ENCODE measurements at regions not wholly inside any gene's neighbourhood (a gene's known extent, or its start where the extent isn't known, plus 50 kb on each side); places are given as distances from the start of the nearest gene placed in this dataset.
"Not testable (repeated sequence)": the region's sequence is repeated elsewhere in the genome, so short reads cannot be mapped to it uniquely, and the experiment has no call there.

- H3K36me3 ChIP-seq (ENCODE audit: control insufficient read depth, insufficient read depth, low read length); H3K27me3 ChIP-seq (ENCODE audit: control insufficient read depth, insufficient read depth, low read length); H3K4me3 ChIP-seq (ENCODE audit: low read depth, low read length); DNase-seq (ENCODE audit: low read depth): not testable (repeated sequence)
These were observed 89.8 kb downstream of the DNAAF6 start for GRCh38 chrX:107296184-107296583.

- DNase-seq (ENCODE audit: low read depth): no peak
These were observed 91.9 kb downstream of the DNAAF6 start for GRCh38 chrX:107298276-107298675.

GRCh38 chrX:107301253-107301652 is 94.8 kb downstream of the DNAAF6 start:
- DNase-seq (ENCODE audit: low read depth): no peak
- Histone ChIP-seq H3K36me3 (ENCODE audit: control insufficient read depth, insufficient read depth, low read length) (no peaks in the 10 kb centered on the region), H3K4me3 (ENCODE audit: low read depth, low read length) (no peak overlapping the region), H3K27me3 (ENCODE audit: control insufficient read depth, insufficient read depth, low read length) (peaks cover 2% of the 10 kb centered on the region)
- TF ChIP-seq CTCF (IDR thresholded peaks at IDR 0.05; ENCODE audit: insufficient read depth, low read length, poor library complexity, severe bottlenecking): no peak

More at GRCh38 chrX:107298276-107298675, 91.9 kb downstream of the DNAAF6 start:
- no peak for TF ChIP-seq CTCF (IDR thresholded peaks at IDR 0.05; ENCODE audit: insufficient read depth, low read length, poor library complexity, severe bottlenecking)
- H3K4me3 ChIP-seq (ENCODE audit: low read depth, low read length): no peak overlapping the region
- no peaks in the 10 kb centered on the region for H3K27me3 ChIP-seq (ENCODE audit: control insufficient read depth, insufficient read depth, low read length)
- no peaks in the 10 kb centered on the region for H3K36me3 ChIP-seq (ENCODE audit: control insufficient read depth, insufficient read depth, low read length)

GRCh38 chrX:107304141-107304540 is 97.7 kb downstream of the DNAAF6 start:
- Histone ChIP-seq H3K4me3 (ENCODE audit: low read depth, low read length) (no peak overlapping the region), H3K27me3 (ENCODE audit: control insufficient read depth, insufficient read depth, low read length) (peaks cover 2% of the 10 kb centered on the region), H3K36me3 (ENCODE audit: control insufficient read depth, insufficient read depth, low read length) (no peaks in the 10 kb centered on the region)
- DNase-seq (ENCODE audit: low read depth): no peak
- TF ChIP-seq CTCF (IDR thresholded peaks at IDR 0.05; ENCODE audit: insufficient read depth, low read length, poor library complexity, severe bottlenecking): no peak

GRCh38 chrX:107323786-107324492 is 117.5 kb downstream of the DNAAF6 start:
- Histone ChIP-seq H3K27me3 (ENCODE audit: control insufficient read depth, insufficient read depth, low read length) (peaks cover 13% of the 10 kb centered on the region), H3K36me3 (ENCODE audit: control insufficient read depth, insufficient read depth, low read length) (no peaks in the 10 kb centered on the region), H3K4me3 (ENCODE audit: low read depth, low read length) (no peak overlapping the region)
- DNase-seq (ENCODE audit: low read depth): no peak
- no peak for TF ChIP-seq CTCF (IDR thresholded peaks at IDR 0.05; ENCODE audit: insufficient read depth, low read length, poor library complexity, severe bottlenecking)

GRCh38 chrX:107324493-107325310 is 118.3 kb downstream of the DNAAF6 start:
- DNase-seq (ENCODE audit: low read depth): no peak
- peaks cover 13% of the 10 kb centered on the region for H3K27me3 ChIP-seq (ENCODE audit: control insufficient read depth, insufficient read depth, low read length)
- TF ChIP-seq CTCF (IDR thresholded peaks at IDR 0.05; ENCODE audit: insufficient read depth, low read length, poor library complexity, severe bottlenecking): peak; percentile 35
- no peak overlapping the region for H3K4me3 ChIP-seq (ENCODE audit: low read depth, low read length)
- no peaks in the 10 kb centered on the region for H3K36me3 ChIP-seq (ENCODE audit: control insufficient read depth, insufficient read depth, low read length)

All from kidney epithelial cell (primary cell).